Activated CD8-positive, alpha-beta memory T cell treated with anti-CD3 and anti-CD28 coated beads, Interleukin-2, amount 50 U/mL, for 4 hours (primary cell): ENCODE measurements at regions not wholly inside any gene's neighbourhood (a gene's known extent, or its start where the extent isn't known, plus 50 kb on each side); places are given as distances from the start of the nearest gene placed in this dataset.

Source experiments
- DNase-seq: peaks from one replicate; pipeline ENCODE4 v3.0.0-alpha.2; 2020

DNA sequence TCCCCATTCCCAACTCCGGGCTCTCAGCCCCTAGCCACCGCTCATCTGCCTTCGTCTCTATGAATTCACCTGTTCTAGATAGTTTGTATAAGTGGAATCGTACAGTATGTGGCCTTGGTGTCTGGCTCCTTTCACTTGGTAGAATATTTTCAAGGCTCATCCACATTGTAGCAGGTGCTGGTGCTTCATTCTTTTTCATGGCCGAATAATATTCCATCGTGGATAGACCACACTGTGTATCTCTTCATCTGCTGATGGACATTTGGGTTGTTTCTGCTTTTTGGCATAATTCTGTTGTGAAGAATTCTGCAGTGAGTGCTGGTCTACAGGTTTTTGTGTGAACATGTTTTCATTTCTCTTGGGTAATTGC is 324.2 kb downstream of the SEC14L1 start:
- no peak for DNase-seq

DNA sequence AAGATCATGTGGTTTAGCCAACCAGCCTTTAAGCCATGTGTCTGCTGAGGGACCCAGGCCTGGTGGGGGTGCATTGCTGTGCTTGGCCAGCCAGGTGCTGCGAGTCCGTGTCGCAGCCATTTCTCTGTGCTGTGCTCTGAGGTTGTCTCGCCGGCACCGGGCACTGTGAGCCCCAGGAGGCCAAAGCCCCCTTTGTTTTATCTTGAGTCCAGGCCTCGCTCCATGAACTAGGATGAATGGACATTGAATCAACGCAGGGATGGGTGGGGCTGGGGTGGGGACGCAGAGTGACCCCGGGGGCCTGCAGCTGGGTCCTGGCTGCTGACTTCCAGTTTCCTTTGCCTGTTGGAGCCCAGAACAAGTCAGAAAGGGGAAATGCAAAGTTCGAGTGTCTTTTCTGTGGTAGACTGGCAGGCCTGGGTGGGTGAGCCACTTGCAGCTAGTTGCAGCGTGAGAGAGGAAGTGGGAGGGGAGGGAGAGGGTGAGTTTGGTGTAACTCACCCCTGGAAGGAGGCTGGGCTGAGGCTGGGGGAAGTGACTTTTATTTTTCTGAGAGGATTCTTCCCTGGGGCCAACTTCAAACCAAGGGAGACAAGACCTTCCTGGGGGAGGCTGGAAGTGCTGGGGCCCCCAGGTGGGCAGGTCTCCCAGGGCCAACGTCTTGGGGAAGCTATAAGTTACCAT is 324.7 kb downstream of the SEC14L1 start:
- DNase-seq, result peak; percentile 76

DNA sequence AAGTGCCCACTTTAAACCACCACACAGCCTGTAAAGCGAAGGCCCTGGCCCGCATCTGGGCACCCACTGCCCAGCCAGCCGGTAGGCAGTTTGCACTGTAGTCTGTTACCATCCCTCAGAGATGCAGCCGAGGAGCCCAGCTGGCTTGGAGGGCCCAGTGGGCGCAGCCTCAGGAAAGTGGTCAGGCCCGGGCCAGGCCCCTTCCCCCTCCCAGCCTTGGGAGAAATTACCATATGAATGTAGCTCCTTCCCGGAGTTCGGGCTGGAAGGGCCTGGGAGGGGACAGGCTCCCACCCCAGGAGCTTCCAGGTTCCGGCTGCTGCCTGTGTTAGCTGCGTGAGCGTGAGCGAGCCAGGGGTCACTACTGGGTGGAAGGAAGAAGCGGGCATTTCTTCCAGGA is 325.4 kb downstream of the SEC14L1 start:
- no peak for DNase-seq

DNA sequence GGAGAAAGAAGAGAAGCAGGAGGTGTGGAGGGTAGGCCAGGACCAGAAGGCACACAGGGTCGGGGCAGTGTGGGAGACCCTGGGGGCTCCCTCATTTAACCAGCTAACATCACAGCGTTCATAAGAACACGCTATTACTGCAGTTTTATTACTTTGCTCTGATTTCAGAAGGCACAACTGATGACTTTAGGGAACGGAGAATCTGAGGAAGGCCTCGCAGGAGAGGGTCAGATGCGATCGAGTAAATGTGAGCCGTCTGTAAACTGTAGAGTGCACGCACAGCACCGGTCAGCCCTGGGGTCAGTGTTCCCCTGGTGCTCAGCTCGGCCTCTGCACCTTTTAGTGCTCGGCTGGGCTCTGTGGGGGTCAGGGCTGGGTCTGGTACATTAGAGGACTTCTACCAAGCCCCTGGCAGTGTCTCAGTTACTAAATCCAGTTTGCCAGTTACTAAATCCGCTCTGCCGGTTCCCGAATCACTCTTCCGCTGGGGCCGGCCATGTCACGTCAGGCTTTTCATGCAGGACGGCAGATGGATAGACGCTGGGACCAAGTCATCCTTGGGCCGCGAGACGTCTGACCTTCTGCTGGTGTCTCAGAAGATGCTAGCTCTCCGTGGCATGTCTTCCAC is 325.9 kb downstream of the SEC14L1 start:
- no peak for DNase-seq

DNA sequence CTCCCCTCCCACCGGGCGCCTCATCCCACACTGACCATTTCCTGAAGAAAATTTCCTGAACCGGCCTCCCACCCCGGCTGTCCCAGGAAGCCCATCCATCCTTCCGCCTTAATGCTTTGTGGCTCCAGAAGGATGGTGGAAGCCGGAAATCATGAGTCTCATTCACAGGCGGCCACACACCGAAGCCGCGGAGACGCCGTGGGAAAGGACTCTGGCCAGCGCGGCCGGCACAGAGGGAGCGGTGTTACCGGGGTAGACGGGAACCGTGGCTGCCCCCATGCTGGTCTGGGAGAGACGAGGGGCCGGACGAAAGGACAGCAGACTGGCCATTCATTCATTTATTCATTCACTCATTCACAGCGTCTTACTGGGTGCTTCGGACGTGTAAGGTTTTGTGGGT is 326.8 kb downstream of the SEC14L1 start:
- no peak for DNase-seq

DNA sequence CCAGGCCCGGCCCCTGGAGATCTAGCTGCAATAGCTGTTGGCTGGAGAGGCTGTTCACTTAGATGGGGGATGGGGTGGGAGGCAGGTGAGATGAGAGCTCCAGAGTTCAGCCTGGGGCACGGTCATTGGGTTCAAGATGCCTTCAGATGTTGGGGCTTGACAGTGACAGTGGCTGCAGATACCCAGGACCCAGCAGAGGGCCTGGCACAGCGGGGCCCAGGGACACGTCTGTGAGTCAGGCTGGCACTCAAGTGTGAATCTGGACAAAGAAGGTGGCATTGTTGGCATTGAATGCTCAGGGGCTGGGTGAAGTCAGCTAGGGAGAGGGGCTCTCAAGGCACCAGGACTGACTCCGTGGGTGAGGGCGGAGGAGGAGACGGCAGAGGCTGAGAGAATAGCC is 328.1 kb downstream of the SEC14L1 start:
- no peak for DNase-seq

DNA sequence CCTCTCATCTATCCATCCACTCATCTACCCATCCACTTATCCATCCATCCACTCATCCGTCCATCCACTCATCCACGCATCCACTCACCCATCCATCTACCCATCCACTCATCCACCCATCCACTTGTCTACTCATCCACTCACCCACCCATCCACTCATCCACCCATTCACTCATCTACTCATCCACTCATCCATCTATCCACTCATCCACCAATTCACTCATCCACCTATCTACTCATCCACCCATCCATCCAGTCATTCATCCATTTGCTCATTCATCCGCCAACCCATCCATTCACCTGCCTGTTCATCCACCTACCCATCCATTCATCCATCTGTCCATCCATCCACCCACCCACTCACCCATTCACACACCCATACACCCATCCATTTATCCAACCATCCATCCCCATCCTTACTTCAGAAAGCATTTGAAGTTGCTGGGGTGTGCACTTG is 329.6 kb downstream of the SEC14L1 start:
- no peak for DNase-seq

DNA sequence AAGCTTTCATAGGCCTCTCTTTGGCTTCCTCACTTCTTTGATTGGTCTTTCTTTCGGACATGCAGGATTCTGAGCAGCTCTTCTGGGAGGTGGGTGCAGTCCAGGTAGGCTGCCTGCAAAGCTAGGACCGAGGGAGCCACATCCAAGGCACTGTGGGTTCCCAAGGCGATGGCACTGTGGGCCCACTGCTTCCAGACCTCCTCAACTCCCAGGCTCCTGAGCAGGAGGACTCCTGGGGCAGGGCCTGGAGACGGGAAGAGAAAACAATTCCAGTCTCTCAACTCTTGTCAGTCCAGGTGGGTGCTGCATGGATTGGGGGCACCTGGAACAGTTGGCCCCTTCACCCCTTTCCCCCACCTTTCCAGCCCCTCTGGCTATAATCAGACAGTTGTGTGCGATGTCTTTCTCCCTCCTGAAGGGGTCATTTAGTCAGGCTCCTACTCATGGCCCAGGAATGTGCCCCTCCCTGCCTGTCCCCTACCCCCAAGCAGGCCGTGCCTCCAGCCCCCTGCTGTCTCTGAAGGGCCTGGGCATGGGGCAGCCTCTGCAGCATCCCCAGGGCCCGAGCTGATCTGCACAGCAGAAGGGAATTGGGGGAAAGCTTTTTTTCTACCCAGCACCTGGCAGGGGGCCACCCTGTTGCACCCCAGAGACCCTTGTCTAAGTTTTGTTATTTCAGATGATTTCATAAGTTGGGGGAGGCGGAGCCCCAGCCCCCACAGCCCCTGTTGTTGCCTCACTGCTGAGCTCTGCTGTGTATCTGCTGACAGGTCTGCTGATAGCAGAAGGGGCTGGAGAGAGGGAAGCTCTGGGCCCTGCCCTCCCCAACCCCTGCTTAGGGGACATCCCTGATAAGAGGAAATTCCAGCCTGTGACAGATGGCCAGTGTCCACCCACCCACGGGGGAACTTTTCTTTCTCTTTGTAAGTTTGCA is 330.3 kb downstream of the SEC14L1 start:
- DNase-seq, result no peak

DNA sequence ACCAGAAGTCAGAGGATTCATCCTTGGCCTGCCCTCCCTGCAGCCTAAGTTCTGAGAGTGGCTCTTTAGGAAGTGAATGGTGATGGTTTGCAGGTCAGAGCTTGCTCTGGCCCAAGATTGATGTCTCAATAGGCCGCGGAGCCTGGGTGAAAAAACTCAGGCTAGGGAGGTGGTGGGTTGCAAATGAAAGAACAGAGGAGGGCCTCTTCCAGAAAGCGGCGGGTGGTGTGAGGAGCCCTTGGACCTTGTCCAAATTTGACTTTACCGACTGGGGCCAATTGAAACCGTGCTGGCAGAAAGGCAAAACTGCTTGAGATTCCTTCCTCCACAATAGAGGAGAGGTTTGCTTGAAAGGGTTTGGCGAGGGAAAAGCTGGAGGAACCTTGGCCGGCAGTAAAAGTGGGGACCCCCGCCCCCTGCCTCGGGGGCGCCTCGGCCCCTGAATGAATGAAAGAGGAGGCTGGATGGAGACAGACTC is 331.3 kb downstream of the SEC14L1 start:
- no peak for DNase-seq

DNA sequence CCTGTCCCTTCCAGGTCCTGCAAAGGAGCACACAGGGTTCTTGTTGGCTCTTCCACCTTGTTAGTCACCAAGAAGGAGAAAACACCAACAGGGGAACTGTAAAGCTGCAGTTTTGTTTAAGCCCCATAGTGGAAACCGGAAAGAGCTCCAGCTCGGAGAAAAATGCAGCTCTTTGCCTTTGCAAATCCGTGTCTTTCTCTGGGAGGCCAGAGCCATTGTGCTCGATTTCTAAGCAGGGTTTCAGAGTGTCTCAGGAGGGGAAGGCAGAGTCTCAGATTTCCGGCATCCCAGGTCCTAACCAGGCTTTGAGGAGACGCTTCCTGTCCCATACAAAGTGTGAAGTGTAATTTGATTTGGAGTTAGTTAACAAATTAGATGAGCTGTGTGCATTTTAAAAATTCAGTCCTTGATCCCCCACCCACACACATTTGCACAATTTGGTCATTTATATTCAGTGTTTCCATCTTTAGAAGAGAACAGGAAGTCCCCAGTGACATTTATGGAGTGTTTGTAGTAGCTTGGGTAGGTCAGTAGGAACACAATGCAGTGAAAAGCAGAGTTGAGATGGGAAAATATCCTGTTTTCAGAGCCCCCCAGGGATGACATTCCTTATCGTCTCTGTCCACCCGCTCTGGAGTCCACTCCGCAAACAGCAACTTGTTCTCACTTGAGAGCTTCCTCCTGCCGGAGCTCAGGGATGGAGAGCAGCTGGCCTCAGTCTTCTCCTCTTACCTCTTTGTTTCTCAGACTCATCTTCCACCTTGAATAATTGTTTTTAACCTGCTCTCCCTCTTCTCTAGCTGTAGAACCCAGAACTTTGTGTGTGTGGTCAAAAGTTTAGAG is 331.9 kb downstream of the SEC14L1 start:
- no peak for DNase-seq

DNA sequence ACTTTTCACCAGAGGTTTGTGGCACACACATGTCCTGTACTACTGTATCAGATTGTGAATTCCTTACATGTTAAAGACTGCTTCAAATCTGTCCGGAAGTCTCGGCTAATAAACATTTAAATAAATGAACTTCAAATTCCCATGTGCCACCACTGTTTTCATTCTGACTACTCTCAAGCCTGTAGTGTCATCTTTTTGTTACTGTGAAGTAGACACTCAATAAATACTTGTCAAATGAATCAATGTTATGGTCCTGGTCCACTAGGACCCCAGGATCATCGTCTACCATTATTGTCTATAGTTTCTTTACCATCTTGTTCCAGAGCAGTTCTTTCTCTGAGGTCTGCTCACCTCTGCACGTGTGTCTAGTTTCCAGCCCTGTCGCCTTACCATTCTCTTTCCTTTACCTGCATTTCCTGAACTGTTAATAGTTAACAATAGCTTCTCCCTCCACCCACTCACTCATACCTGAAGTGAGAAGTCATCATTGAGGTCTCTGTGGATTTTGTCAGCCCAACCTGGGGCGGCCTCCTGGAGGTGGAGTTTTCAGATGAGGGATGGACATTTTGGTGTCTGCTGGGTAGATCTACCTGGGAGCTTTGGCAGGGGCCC is 333.0 kb downstream of the SEC14L1 start:
- no peak for DNase-seq

DNA sequence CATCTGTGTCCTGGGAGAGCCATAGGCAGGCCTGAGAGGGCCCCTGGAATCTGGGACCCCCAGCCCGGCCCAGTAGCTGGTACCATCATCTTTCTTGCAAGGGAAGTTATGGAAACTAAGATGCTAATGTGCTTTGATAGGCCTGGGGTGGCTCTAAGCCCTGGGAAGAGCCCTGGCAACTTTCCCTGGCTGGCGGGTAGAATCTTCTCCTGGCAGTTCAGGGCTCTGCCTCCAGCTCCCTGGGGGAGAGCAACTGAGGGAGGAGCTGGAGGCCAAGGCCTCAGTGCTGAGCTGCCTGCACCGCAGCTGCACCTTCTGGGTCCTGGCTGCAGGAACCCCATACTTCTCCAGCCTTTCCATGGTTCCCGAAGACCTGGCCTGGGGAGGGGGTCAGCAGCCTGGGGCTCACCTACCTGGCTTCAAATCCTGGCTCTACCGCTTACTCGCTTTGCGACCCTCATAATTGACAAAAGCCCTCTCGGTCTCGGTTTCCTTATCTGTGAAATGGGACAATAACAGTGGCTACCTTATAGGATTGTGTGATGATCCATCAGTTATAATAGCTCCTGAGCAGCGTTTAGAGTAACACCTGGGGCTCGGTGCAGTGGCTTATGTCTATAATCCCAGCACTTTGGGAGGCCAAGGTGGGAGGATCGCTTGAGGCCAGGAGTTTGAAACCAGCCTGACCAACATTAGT is 333.7 kb downstream of the SEC14L1 start:
- no peak for DNase-seq

DNA sequence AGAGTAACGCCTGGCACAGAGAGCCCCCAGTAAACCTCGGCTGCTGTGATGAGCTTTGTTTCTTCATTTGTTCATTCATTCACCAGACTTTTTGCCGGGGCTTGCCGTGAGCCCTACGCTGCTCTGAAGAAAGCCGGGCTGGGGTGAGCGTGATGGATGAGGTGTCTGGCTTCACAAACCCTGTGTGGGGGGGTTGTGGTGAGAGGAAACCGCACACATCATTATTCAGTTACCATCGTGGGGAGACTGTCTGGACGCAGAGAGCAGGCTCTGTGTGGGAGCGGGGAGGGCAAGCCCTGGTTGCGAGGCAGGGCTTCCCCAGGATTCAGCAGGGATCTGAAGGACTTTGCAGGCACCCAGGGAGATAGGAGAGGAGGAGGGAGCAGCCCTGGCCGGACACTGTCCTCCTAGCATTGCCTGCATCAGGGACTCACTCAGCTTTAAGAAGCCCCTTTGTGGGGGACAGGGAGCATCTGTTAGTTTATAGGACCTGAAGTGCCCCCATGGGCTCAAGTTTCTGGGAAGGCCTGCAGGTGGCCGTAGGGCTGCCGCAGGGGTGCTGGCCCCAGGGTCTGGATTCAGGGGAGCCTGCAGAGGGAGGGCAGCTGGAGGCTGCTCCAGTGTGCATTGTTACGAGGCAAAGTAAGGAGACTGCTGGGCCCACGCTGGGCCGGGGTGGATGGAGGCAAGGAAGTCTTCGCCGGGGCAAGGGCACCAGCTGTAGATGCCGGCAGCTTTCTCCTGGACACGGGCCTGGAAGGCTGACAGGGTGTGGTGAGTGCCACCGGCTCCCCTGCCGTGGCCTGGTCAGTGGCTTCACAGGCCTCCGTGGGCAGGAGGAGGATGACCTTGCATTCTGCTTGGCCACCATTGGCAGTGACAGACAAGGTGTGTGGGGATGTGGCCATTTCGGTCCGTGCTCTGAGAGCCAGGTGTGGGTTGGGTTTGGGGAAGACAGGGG is 334.5 kb downstream of the SEC14L1 start:
- peak; percentile 77 for DNase-seq

DNA sequence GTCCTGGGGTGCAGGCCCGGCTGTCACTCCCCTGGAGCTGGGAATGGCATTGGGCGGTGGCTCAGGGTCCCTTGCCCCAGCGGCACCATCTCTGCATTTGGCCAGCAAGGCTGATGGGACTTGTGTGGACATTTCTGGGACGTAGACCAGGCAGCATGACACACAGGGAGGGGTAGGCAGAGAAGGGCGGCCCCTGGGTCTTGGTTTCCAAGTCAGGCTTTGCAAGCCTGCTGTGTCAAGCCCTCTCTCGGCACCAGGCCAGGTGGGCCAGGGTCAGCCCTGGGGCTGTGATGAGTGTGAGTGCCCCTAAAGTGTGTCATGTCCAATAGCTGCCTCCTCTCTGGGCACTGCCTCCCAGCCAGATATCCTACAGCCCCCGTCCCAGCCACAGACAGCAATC is 335.2 kb downstream of the SEC14L1 start:
- DNase-seq, result no peak

DNA sequence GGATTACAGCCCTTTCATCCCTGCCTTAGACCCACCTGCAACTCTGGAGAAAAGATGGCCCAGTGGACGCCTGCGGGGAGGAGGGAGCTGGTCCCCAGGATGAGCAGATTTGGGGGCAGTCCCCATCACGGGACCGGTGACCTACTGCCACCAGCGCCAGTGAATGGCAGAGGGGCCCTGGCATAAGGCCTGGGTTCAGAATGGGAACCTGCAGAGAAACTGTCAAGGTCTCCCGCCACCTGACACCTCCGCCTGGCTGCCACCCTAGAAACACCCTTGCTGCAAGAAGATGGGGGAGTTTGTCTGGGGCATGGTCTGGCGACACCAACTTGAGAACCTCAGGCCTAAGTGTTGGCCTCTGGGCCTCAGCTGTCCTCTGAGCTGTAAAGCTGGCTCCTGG is 335.7 kb downstream of the SEC14L1 start:
- no peak for DNase-seq

DNA sequence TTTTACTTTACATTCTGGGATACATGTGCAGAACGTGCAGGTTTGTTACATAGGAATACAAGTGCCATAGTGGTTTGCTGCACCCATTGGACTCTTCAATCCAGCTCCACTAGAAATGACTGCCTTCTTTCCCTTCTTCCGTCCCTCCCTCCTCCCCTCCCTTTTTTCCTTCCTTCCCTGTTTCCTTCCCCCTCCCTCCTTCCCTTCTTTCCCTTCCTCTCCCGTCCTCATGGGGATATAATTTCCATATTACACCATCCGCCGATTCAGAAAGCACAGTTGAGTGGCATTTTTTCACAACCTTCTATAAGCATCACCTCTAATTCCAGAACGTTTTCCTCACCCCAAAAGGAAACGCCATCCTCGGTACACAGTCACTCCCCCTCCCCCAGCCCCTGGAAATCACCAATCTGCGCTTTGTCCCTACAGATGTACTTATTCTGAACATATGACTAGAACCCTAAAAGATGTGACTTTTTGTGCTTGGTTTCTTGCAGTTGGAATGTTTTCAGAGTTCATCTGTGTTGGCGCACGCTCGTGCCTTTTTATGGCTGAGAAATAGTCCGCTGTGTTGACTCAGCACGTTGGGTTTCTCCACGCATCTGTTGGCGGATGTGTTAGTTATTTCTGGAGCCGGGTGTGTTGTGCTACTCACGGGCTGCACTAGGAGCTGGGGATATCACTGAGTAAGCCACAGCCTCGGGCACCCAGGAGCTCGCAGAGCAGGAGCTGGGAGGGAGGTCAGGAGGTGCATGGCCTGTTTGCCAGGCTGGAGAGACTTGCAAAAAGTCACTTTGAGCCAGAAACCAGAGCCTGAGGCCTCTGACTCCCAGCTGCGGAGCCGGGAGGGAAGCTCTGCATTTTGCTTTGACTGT is 336.4 kb downstream of the SEC14L1 start:
- no peak for DNase-seq

DNA sequence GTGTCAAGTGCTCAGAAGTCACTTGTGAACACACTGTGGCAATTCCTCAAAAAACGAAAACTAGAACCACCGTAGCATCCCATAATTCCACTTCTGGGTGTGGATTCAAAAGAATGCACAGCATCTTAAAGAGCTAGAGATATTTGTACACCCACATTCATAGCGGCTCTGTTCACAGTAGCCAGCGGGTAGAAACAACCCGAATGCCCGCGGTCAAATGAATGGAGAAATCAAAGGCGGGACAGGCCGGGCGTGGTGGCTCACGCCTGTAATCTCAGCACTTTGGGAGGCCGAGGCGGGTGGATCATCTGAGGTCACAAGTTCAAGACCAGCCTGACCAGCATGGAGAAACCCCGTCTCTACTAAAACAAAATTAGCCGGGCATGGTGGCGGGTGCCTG is 337.5 kb downstream of the SEC14L1 start:
- DNase-seq, result no peak

DNA sequence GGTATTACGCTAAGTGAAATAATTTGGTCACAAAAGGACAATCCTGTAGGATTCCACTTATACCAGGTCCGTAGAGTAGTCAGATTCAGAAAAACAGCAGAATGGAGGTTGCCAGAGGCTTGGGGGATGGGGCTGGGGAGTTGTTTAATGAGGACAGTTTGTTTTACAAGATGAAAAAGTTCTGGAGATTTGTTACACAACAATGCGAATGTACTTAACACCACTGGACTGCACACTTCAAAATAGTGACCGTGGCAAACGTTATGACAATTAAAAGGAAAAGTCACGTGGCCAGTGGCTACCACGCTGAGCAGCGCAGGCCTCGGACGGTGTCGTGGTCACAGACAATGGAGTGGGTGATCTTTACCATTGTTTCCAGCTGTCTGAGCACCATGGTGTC is 338.1 kb downstream of the SEC14L1 start:
- no peak for DNase-seq
